ENCODE measurements at regions not wholly inside any gene's neighbourhood (a gene's known extent, or its start where the extent isn't known, plus 50 kb on each side); places are given as distances from the start of the nearest gene placed in this dataset.

- TF ChIP-seq POLR2A (IDR thresholded peaks at IDR 0.05) (no peak), CTCF (IDR thresholded peaks at IDR 0.05) (no peak)
These were observed 145.3 kb upstream of the LIPC start for GRCh38 chr15:58286523-58286922.
